SK-N-SH treated with all-trans-retinoic acid at 6 μM for 48 hours (cell line): ENCODE measurements at regions not wholly inside any gene's neighbourhood (a gene's known extent, or its start where the extent isn't known, plus 50 kb on each side); places are given as distances from the start of the nearest gene placed in this dataset.

Experiments used
- CREB5 ChIP-seq: fragments of 250-450 bp; sonication (Bioruptor Pico); IDR thresholded peaks from 2 replicates; pipeline ENCODE4 v1.5.1; 2020; ENCODE audit warnings: low read depth, mild to moderate bottlenecking, moderate library complexity
- ISL1 ChIP-seq: fragments of 250-450 bp; sonication (Bioruptor Pico); IDR thresholded peaks from 2 replicates; pipeline ENCODE4 v2.1.2; 2022; ENCODE audit warnings: mild to moderate bottlenecking, moderate library complexity
- PATZ1 ChIP-seq: fragments of 250-450 bp; sonication (Bioruptor Pico); IDR thresholded peaks from 2 replicates; pipeline ENCODE4 v1.8.0; 2020; ENCODE audit warnings: mild to moderate bottlenecking, moderate library complexity, borderline replicate concordance
- POU6F1 ChIP-seq: fragments of 250-450 bp; sonication (Bioruptor Pico); IDR thresholded peaks from 2 replicates; pipeline ENCODE4 v1.8.0; 2021; ENCODE audit warnings: low read depth, mild to moderate bottlenecking, moderate library complexity, borderline replicate concordance
- RARB ChIP-seq: fragments of 250-450 bp; sonication (Bioruptor Pico); IDR thresholded peaks from 2 replicates; pipeline ENCODE4 v1.8.0; 2021; ENCODE audit warnings: mild to moderate bottlenecking, moderate library complexity
- ZNF565 ChIP-seq: fragments of 450-650 bp; formaldehyde crosslinking; conservative IDR thresholded peaks from 2 replicates; pipeline ENCODE4 v1.5.0; 2020; ENCODE audit warnings: low read depth, mild to moderate bottlenecking, moderate library complexity
- ZNF70 ChIP-seq: fragments of 450-650 bp; formaldehyde crosslinking; IDR thresholded peaks from 2 replicates; pipeline ENCODE4 v1.5.0; 2020; ENCODE audit warnings: mild to moderate bottlenecking, moderate library complexity

GRCh38 chr10:125548356-125548755 lies 134.6 kb downstream of the TEX36 start:
- no peak for TF ChIP-seq POU6F1 (CRISPR knock-in tag)
- TF ChIP-seq ISL1 (CRISPR knock-in tag), result no peak
- no peak for TF ChIP-seq CREB5 (CRISPR knock-in tag)
- TF ChIP-seq RARB (CRISPR knock-in tag), result no peak
- TF ChIP-seq ZNF565 (CRISPR knock-in tag), result no peak
- TF ChIP-seq ZNF70, result no peak
- TF ChIP-seq PATZ1 (CRISPR knock-in tag), result no peak
